ENCODE measurements at regions not wholly inside any gene's neighbourhood (a gene's known extent, or its start where the extent isn't known, plus 50 kb on each side); places are given as distances from the start of the nearest gene placed in this dataset.

DNA sequence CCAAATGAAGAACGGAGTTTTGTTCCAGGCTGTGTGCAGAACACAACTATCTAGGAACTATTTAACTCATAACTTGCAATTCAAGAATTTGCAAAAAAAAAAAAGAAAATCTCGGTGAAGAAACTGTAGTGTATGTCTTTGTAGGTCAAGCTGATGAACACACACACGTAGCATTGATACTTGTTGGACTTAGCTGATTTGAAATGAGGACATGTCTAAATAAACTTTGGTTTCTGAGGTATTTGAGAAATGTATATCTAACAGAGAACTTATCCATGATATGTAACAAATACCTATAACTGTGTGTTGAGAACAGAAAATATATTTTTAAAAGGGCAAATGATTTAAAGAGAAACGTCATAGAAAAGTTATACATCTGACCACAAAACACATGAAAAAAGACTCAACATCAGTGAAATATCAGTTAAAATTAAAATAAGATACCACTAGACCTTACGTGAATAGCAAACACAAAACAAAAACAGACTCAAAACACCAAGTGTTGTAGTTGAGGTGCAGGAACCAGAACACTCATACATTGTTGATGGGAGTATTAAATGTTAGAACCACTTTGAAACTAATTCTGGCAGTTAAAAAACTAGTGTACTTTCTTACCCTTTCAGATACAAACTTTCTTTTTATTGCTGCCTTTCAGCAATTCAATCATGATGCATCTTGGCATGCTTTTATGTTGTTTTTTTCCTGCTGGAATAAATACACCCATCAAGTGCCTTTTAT, 1535.8 kb upstream of the PCDH10 start:
- Histone ChIP-seq H3K4me3 (replicated peaks in 1 of 3) (no peak overlapping the region), H3K4me1 (no peaks in the 10 kb centered on the region), H3K36me3 (no peaks in the 10 kb centered on the region), H3K9me3 (no peaks in the 10 kb centered on the region), H3K27me3 (no peaks in the 10 kb centered on the region), H3K27ac (no peak overlapping the region)
- intact Hi-C loops (cut with DNase I), result no loop called here
- WGBS, 2 donors, result 80 to 81% methylated on average over 5 of the region's 5 CpGs
- no peak for DNase-seq
- TF ChIP-seq, protein P1, sequence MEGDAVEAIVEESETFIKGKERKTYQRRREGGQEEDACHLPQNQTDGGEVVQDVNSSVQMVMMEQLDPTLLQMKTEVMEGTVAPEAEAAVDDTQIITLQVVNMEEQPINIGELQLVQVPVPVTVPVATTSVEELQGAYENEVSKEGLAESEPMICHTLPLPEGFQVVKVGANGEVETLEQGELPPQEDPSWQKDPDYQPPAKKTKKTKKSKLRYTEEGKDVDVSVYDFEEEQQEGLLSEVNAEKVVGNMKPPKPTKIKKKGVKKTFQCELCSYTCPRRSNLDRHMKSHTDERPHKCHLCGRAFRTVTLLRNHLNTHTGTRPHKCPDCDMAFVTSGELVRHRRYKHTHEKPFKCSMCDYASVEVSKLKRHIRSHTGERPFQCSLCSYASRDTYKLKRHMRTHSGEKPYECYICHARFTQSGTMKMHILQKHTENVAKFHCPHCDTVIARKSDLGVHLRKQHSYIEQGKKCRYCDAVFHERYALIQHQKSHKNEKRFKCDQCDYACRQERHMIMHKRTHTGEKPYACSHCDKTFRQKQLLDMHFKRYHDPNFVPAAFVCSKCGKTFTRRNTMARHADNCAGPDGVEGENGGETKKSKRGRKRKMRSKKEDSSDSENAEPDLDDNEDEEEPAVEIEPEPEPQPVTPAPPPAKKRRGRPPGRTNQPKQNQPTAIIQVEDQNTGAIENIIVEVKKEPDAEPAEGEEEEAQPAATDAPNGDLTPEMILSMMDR (IDR thresholded peaks at IDR 0.05), result no peak
- TF ChIP-seq POLR2A (IDR thresholded peaks at IDR 0.05), result no peak

DNA sequence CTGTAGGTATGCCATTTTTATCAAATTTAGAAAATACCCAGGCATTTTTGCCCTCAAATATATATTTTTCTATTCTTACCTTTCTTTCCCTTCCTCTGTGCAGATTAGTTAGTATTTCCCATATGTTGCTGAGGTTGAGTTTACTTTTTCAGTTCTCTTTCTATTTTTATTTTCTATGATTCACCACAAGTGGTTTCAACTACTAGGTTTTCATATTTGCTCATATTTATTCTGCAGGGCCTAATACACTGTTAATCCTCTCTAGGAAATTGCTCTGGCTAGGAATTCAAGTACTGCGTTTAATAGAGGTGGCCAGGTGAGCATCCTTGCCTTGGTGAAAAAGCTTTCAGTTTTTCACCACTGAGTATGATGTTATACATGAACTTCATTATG, 1535.3 kb upstream of the PCDH10 start:
- Histone ChIP-seq H3K36me3 (no peaks in the 10 kb centered on the region), H3K27ac (no peak overlapping the region), H3K4me3 (replicated peaks in 1 of 3) (no peak overlapping the region), H3K27me3 (no peaks in the 10 kb centered on the region), H3K9me3 (no peaks in the 10 kb centered on the region), H3K4me1 (no peaks in the 10 kb centered on the region)
- WGBS, 2 donors, result 85 to 90% methylated on average over 1 of the region's 1 CpG
- TF ChIP-seq, protein P1 (IDR thresholded peaks at IDR 0.05), result no peak
- TF ChIP-seq POLR2A (IDR thresholded peaks at IDR 0.05), result no peak
- intact Hi-C loops (cut with DNase I), result no loop called here
- no peak for DNase-seq

DNA sequence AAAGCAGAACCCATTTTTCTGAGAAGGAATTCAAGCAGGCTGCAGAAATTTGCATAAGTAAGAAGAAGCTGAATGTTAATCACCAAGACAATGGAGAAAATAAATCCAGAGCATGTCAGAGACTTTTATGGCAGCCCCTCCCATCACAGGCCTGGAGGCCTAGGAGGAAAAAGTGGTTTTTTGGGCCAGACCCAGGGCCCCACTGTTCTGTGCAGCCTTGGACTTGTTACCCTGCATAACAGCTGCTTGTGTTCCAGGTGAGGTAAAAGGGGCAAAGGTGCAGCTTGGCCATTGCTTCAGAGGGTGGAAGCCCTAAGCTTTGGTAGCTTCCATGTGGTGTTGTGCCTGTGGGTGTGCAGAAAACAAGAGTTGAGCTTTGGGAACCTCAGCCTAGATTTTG, 1516.2 kb upstream of the PCDH10 start:
- no peak overlapping the region for H3K4me3 ChIP-seq (replicated peaks in 1 of 3)
- intact Hi-C loops (cut with DNase I), result no loop called here
- H3K4me1 ChIP-seq, result no peaks in the 10 kb centered on the region
- no peak for DNase-seq
- H3K27me3 ChIP-seq, result no peaks in the 10 kb centered on the region
- H3K36me3 ChIP-seq, result no peaks in the 10 kb centered on the region
- no peak overlapping the region for H3K27ac ChIP-seq
- TF ChIP-seq, protein P1 (IDR thresholded peaks at IDR 0.05), result no peak
- TF ChIP-seq POLR2A (IDR thresholded peaks at IDR 0.05), result no peak
- H3K9me3 ChIP-seq, result no peaks in the 10 kb centered on the region

DNA sequence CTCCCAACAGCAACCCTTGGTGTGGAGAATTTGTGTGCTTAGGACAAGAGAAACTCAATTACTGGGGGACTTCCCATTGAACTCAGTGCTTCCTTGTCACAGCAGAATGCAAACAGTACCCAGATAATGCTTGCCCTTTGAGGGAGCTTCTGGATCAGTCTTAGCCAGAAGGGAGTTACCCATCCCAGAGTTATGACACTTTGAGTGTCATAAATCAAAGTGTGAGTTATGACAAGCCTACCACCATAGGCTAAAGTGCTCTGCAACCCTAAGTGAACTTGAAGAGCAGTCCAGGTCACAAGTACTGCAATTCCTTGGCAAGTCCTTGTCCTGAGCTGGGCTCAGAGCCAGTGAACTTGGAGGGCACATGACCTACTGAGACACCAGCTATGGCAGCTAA, 1513.9 kb upstream of the PCDH10 start:
- no peaks in the 10 kb centered on the region for H3K27me3 ChIP-seq
- no peaks in the 10 kb centered on the region for H3K9me3 ChIP-seq
- intact Hi-C loops (cut with DNase I), result no loop called here
- TF ChIP-seq, protein P1 (IDR thresholded peaks at IDR 0.05), result no peak
- no peak for TF ChIP-seq POLR2A (IDR thresholded peaks at IDR 0.05)
- H3K4me1 ChIP-seq, result no peaks in the 10 kb centered on the region
- H3K36me3 ChIP-seq, result no peaks in the 10 kb centered on the region
- DNase-seq, result no peak
- no peak overlapping the region for H3K4me3 ChIP-seq (replicated peaks in 1 of 3)
- no peak overlapping the region for H3K27ac ChIP-seq

DNA sequence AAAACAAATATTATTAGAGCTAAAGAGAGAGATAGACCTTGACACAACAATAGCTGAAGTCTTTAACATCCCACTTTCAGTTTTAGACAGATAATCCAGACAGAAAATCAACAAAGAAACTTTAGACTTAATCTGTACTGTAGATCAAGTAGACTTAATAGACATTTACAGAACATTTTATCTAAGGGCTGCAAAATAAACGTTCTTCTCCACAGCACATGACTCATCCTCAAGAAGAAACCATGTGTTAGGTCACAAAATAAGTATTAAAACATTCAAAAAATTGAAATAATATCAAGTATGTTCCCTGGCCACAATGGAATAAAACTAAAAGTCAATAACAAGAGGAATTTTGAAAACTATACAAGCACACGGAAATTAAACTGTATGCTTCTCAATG, 1510.3 kb upstream of the PCDH10 start:
- H3K4me3 ChIP-seq (replicated peaks in 1 of 3), result no peak overlapping the region
- TF ChIP-seq, protein P1 (IDR thresholded peaks at IDR 0.05), result no peak

More for the DNA sequence above, 1510.3 kb upstream of the PCDH10 start:
- DNase-seq, result no peak
- Histone ChIP-seq H3K9me3 (no peaks in the 10 kb centered on the region), H3K27me3 (no peaks in the 10 kb centered on the region), H3K4me1 (no peaks in the 10 kb centered on the region), H3K36me3 (no peaks in the 10 kb centered on the region), H3K27ac (no peak overlapping the region)
- 85 to 91% methylated on average over 2 of the region's 2 CpGs for WGBS, 2 donors
- intact Hi-C loops (cut with DNase I), result no loop called here
